Ectodermal cell (in vitro differentiated cells): ENCODE measurements at regions not wholly inside any gene's neighbourhood (a gene's known extent, or its start where the extent isn't known, plus 50 kb on each side); places are given as distances from the start of the nearest gene placed in this dataset.
"Not testable (repeated sequence)": the region's sequence is repeated elsewhere in the genome, so short reads cannot be mapped to it uniquely, and the experiment has no call there.

Experiments
- H3K27ac ChIP-seq: 2 replicates; pipeline ENCODE4 v1.7.0; 2013; ENCODE audit warnings: mild to moderate bottlenecking, low read depth, low read length; ENCODE audit not compliant: insufficient read depth, poor library complexity, severe bottlenecking
- H3K27me3 ChIP-seq: 2 replicates; pipeline ENCODE4 v1.7.0; 2013; ENCODE audit warnings: mild to moderate bottlenecking, low read length; ENCODE audit not compliant: insufficient read depth, control insufficient read depth, poor library complexity, severe bottlenecking
- H3K36me3 ChIP-seq: one replicate; pipeline ENCODE4 v1.7.0; 2013; ENCODE audit warnings: low read length; ENCODE audit not compliant: control insufficient read depth, insufficient read depth
- H3K4me1 ChIP-seq: one replicate; pipeline ENCODE4 v1.7.0; 2013; ENCODE audit warnings: low read length; ENCODE audit not compliant: control insufficient read depth, insufficient read depth
- H3K4me3 ChIP-seq: 2 replicates; pipeline ENCODE4 v1.7.0; 2013; ENCODE audit warnings: low read depth, low read length, control low read depth; ENCODE audit not compliant: insufficient read depth
- H3K9me3 ChIP-seq: 2 replicates; pipeline ENCODE4 v1.7.0; 2013; ENCODE audit warnings: mild to moderate bottlenecking, low read length, moderate library complexity; ENCODE audit not compliant: control insufficient read depth
- WGBS, 2 experiments: methylation state at CpG; one replicate each; pipeline ENCODE4 v1.1.7; 2013; ENCODE audit warnings: missing lambda C conversion rate in 2 of 2; 5-methylcytosine and 5-hydroxymethylcytosine counted together

GRCh38 chr1:120586053-120586452, 137.7 kb upstream of the NBPF26 start:
- H3K27me3 ChIP-seq, H3K9me3 ChIP-seq, H3K4me1 ChIP-seq, H3K36me3 ChIP-seq, H3K27ac ChIP-seq, H3K4me3 ChIP-seq: not testable (repeated sequence)
- no CpG with 5 or more reads among the region's 2 CpGs for WGBS, 2 experiments

GRCh38 chr1:120588811-120589210, 134.9 kb upstream of the NBPF26 start:
- not testable (repeated sequence) for H3K36me3 ChIP-seq, H3K4me3 ChIP-seq, H3K27ac ChIP-seq, H3K9me3 ChIP-seq, H3K4me1 ChIP-seq, H3K27me3 ChIP-seq
- WGBS, 2 experiments = no CpG with 5 or more reads among the region's 1 CpG

GRCh38 chr1:120591774-120592173, 132.0 kb upstream of the NBPF26 start:
- no CpG with 5 or more reads among the region's 4 CpGs for WGBS, 2 experiments
- H3K4me1 ChIP-seq, H3K36me3 ChIP-seq, H3K9me3 ChIP-seq, H3K27me3 ChIP-seq, H3K4me3 ChIP-seq, H3K27ac ChIP-seq: not testable (repeated sequence)

- H3K4me3 ChIP-seq = not testable (repeated sequence)
- WGBS, 2 experiments = no CpG with 5 or more reads among the region's 3 CpGs
These were observed 130.8 kb upstream of the NBPF26 start for GRCh38 chr1:120592943-120593342.

GRCh38 chr1:120593648-120594047, 130.1 kb upstream of the NBPF26 start:
- no CpG with 5 or more reads among the region's 2 CpGs for WGBS, 2 experiments
- not testable (repeated sequence) for H3K4me3 ChIP-seq, H3K9me3 ChIP-seq, H3K4me1 ChIP-seq, H3K27me3 ChIP-seq, H3K27ac ChIP-seq, H3K36me3 ChIP-seq

More at GRCh38 chr1:120592943-120593342, 130.8 kb upstream of the NBPF26 start:
- not testable (repeated sequence) for H3K27me3 ChIP-seq, H3K9me3 ChIP-seq, H3K4me1 ChIP-seq, H3K27ac ChIP-seq, H3K36me3 ChIP-seq

GRCh38 chr1:120598331-120598951, 125.3 kb upstream of the NBPF26 start:
- H3K27ac ChIP-seq, H3K36me3 ChIP-seq, H3K4me1 ChIP-seq, H3K4me3 ChIP-seq, H3K9me3 ChIP-seq, H3K27me3 ChIP-seq: not testable (repeated sequence)
- WGBS, 2 experiments = no CpG with 5 or more reads among the region's 4 CpGs

GRCh38 chr1:120599511-120599910, 124.2 kb upstream of the NBPF26 start:
- not testable (repeated sequence) for H3K9me3 ChIP-seq, H3K27me3 ChIP-seq, H3K36me3 ChIP-seq, H3K4me1 ChIP-seq, H3K4me3 ChIP-seq, H3K27ac ChIP-seq
- WGBS, 2 experiments = no CpG with 5 or more reads among the region's 3 CpGs

GRCh38 chr1:120600442-120601041, 123.2 kb upstream of the NBPF26 start:
- H3K27me3 ChIP-seq, H3K9me3 ChIP-seq, H3K4me1 ChIP-seq, H3K36me3 ChIP-seq, H3K27ac ChIP-seq, H3K4me3 ChIP-seq: not testable (repeated sequence)
- no CpG with 5 or more reads among the region's 3 CpGs for WGBS, 2 experiments

- WGBS, 2 experiments = no CpG with 5 or more reads among the region's 3 CpGs
These were observed 115.9 kb upstream of the NBPF26 start for GRCh38 chr1:120607882-120608281.

GRCh38 chr1:120608314-120609014, 115.3 kb upstream of the NBPF26 start:
- not testable (repeated sequence) for H3K4me1 ChIP-seq, H3K27me3 ChIP-seq, H3K36me3 ChIP-seq, H3K4me3 ChIP-seq, H3K9me3 ChIP-seq, H3K27ac ChIP-seq
- no CpG with 5 or more reads among the region's 8 CpGs for whole genome bisulfite sequencing, 2 experiments

More at GRCh38 chr1:120607882-120608281, 115.9 kb upstream of the NBPF26 start:
- H3K27ac ChIP-seq, H3K36me3 ChIP-seq, H3K4me1 ChIP-seq, H3K27me3 ChIP-seq, H3K9me3 ChIP-seq, H3K4me3 ChIP-seq: not testable (repeated sequence)
